RWPE2 (cell line): ENCODE measurements at regions not wholly inside any gene's neighbourhood (a gene's known extent, or its start where the extent isn't known, plus 50 kb on each side); places are given as distances from the start of the nearest gene placed in this dataset.

Experiments used
- ATAC-seq: fragments of 200-7000 bp; cut with Tn5 transposase; 3 replicates; pipeline ENCODE4 v1.9.1; 2021; ENCODE audit warnings: low read depth
- DNase-seq: peaks from one replicate; pipeline ENCODE4 v3.0.0-alpha.2; 2020; ENCODE audit warnings: low spot score
- H3K27ac ChIP-seq: fragments of 450-650 bp; 2 replicates; pipeline ENCODE4 v1.5.1; 2017; ENCODE audit warnings: mild to moderate bottlenecking; ENCODE audit not compliant: poor library complexity, severe bottlenecking
- H3K27me3 ChIP-seq: fragments of 250-450 bp; sonication (Bioruptor Pico); 2 replicates; pipeline ENCODE4 v1.5.1; 2021; ENCODE audit warnings: mild to moderate bottlenecking, moderate library complexity; ENCODE audit not compliant: insufficient read depth, poor library complexity, severe bottlenecking
- H3K36me3 ChIP-seq: fragments of 250-450 bp; sonication (Bioruptor Pico); 2 replicates; pipeline ENCODE4 v1.5.1; 2020; ENCODE audit warnings: low read depth, mild to moderate bottlenecking, moderate library complexity
- H3K4me1 ChIP-seq: fragments of 250-450 bp; sonication (Bioruptor Pico); 2 replicates; pipeline ENCODE4 v1.5.1; 2021; ENCODE audit warnings: mild to moderate bottlenecking, moderate library complexity; ENCODE audit not compliant: insufficient read depth, poor library complexity, severe bottlenecking
- H3K4me3 ChIP-seq: fragments of 250-450 bp; sonication (Bioruptor Pico); 2 replicates; pipeline ENCODE4 v1.5.1; 2021; ENCODE audit warnings: mild to moderate bottlenecking, moderate library complexity; ENCODE audit not compliant: severe bottlenecking
- H3K9me3 ChIP-seq: fragments of 250-450 bp; sonication (Bioruptor Pico); 2 replicates; pipeline ENCODE4 v1.5.1; 2021; ENCODE audit warnings: mild to moderate bottlenecking, moderate library complexity; ENCODE audit not compliant: severe bottlenecking
- CTCF ChIP-seq: fragments of 450-650 bp; IDR thresholded peaks from one replicate; pipeline ENCODE4 v1.5.1; 2017; ENCODE audit warnings: mild to moderate bottlenecking, moderate library complexity; ENCODE audit not compliant: poor library complexity, severe bottlenecking

DNA sequence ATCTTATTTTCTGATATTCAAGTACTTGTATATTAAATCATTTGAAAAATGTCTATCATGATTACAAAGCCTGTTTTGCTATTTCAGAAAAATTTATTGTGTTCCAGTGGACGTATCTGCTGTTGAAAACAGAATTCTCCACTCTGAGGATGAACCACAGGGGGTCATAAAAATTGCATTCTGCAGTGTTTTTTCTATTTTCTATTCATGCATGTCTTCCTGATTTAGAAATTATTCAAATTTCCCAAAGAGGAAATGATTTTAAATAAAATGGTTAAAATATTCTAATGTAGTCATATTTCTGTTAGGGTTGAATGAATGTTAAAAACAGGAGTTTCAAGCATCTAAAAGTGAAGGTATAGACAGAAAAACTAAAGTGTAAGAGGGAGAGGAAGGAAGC lies 111.5 kb upstream of the ANKRD55 start:
- H3K4me1 ChIP-seq: peaks cover 15% of the 10 kb centered on the region
- no peaks in the 10 kb centered on the region for H3K27me3 ChIP-seq
- no peak overlapping the region for H3K27ac ChIP-seq
- no peaks in the 10 kb centered on the region for H3K36me3 ChIP-seq
- ATAC-seq (no peak), DNase-seq (no peak)
- no peak for TF ChIP-seq CTCF
- no peak overlapping the region for H3K4me3 ChIP-seq
- H3K9me3 ChIP-seq: no peaks in the 10 kb centered on the region

GRCh38 chr5:56343988-56344387 lies 110.9 kb upstream of the ANKRD55 start:
- no peak overlapping the region for H3K4me3 ChIP-seq
- peaks cover 15% of the 10 kb centered on the region for H3K4me1 ChIP-seq
- ATAC-seq (no peak), DNase-seq (no peak)
- TF ChIP-seq CTCF: no peak
- H3K27ac ChIP-seq: no peak overlapping the region
- H3K9me3 ChIP-seq: no peaks in the 10 kb centered on the region
- H3K27me3 ChIP-seq: no peaks in the 10 kb centered on the region
- no peaks in the 10 kb centered on the region for H3K36me3 ChIP-seq

- no peak for TF ChIP-seq CTCF
- Histone ChIP-seq H3K4me3 (no peak overlapping the region), H3K9me3 (no peaks in the 10 kb centered on the region), H3K36me3 (no peaks in the 10 kb centered on the region), H3K4me1 (peaks cover 13% of the 10 kb centered on the region), H3K27ac (no peak overlapping the region), H3K27me3 (no peaks in the 10 kb centered on the region)
- no peak for DNase-seq
- ATAC-seq: no peak
Observed at GRCh38 chr5:56342616-56343015, 109.5 kb upstream of the ANKRD55 start.

DNA sequence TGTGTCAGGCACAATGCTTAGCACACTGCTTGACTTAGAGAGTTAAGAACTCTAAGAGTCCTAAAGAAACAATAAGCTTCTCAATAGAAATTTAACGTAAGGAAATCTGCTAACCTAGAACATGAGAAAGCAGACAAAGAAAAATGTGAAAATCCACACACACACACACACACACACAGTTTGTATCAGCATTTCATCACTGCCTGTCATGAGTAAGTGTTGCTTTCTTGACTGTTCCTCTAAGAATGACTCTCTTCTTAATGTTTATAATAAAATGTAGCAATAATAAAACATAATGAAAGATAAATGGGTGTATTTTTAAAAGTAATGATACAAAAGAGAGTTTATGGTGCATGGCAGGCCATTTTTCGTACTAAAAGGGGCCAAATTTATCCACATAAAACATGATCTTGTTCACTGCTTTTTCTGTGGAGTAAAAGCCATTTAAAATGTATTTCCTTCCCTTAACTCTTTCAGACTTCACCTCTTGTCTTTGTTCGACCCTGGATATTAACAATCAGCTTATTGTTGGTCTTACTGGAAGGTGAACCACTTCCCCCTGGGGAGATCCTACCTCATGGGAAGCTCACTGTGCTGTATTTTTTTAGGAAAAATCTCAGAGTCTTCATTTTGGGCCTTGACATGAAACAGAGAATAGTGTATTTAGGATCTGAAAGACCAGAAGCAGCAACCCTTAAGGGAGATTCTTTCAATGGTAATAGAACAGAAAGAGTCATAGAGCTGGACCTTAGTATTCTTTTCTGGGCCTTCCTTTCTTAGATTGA lies 107.3 kb upstream of the ANKRD55 start:
- Histone ChIP-seq H3K9me3 (no peaks in the 10 kb centered on the region), H3K4me1 (no peaks in the 10 kb centered on the region), H3K36me3 (no peaks in the 10 kb centered on the region), H3K27ac (no peak overlapping the region), H3K4me3 (no peak overlapping the region), H3K27me3 (no peaks in the 10 kb centered on the region)
- ATAC-seq (no peak), DNase-seq (no peak)
- no peak for TF ChIP-seq CTCF

DNA sequence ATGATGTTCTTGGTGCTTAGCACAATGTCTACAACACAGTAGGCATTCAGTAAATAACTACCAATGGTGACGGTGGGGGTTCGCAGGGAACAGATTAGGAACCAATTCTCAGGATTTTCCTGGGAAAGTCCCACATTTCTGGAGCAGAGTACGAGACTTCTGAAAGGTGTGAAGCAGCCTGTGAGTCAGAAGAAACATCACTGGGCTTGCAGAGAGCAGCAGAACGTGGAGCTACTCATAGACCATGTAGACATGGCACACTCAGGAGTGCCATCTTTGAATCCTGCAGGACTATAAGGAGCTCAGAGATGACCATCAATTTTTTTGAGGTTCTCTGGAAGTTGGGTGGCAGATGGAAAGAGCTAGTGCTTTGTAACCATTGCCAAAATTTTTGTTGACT lies 106.6 kb upstream of the ANKRD55 start:
- no peaks in the 10 kb centered on the region for H3K27me3 ChIP-seq
- DNase-seq (no peak), ATAC-seq (peak; percentile 25; the same call in 1 of the 3 replicates)
- no peaks in the 10 kb centered on the region for H3K36me3 ChIP-seq
- TF ChIP-seq CTCF: no peak
- H3K4me3 ChIP-seq: no peak overlapping the region
- H3K9me3 ChIP-seq: no peaks in the 10 kb centered on the region
- H3K4me1 ChIP-seq: no peaks in the 10 kb centered on the region
- no peak overlapping the region for H3K27ac ChIP-seq
